ENCODE measurements at regions not wholly inside any gene's neighbourhood (a gene's known extent, or its start where the extent isn't known, plus 50 kb on each side); places are given as distances from the start of the nearest gene placed in this dataset.
"Not testable (repeated sequence)": the region's sequence is repeated elsewhere in the genome, so short reads cannot be mapped to it uniquely, and the experiment has no call there.

DNA sequence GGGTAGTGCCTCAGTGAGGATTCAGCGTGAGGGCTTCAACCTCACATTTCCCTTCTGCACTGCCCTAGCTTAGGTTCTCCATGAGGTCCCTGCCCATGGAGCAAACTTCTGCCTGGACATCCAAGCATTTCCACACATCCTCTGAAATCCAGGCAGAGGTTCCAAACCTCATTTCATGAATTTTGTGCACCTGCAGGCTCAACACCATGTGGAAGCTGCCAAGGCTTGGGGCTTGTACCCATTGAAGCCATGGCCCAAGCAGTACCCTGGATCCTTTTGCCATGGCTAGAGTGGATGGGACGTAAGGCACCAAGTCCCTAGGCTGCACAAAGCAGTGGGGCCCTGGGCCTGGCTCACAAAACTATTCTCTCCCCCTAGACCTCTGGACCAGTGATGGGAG, 877.1 kb upstream of the KLHL1 start:
- DNase-seq = no peak

DNA sequence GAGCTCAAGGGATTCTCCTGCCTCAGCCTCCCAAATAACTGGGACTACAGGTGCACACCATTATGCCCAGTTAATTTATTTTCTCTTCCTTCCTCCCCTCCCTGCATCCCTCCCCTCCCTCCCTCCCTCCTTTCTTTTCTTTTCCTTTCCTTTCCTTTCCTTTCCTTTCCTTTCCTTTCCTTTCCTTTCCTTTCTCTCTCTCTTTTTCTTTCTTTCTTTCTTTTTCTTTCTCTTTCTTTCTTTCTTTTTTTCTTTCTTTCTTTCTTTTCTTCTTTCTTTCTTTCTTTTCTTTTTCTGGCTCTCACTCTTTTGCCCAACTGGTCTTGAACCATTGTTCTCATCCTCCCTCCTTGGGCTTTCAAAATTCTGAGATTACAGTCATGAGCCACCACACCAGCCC, 873.0 kb upstream of the KLHL1 start:
- not testable (repeated sequence) for DNase-seq

DNA sequence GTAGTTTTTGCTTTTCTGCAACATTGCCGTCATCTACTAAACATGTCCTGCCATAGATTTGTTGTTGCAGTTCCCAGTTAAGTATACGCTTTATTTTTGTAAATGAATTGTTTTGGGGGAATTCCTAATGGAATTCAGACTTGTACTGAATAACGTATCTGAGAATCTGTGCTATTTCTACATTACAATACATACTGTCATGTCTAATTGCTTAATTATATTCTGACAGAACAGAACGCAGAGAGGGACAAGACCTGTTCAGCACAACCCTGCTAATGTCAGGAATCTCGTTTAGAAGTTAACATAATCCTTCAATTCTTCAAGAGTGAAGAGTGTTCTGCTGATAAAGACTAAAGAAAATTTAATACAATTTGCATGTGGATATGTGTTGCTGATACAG, 861.1 kb upstream of the KLHL1 start:
- no peak for DNase-seq

DNA sequence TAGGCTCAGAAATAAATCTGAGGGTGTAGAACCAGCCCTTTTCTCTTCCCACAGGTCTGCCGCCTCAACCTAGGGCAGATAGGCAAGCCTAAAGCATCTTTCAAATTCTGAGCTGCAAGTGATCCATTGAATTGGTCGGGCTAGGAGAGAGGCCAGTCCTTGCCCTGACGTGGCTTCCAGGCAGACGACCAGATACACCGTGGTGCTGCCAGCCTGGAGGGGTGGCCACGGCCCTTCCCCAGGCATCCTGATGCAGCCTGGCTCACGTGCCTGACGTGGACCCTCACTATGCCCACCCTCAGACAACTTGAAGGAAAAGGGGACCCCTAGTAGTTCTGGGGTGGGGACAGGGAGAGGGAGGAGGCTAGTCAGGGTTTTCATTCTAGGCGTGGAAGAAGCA, 859.3 kb upstream of the KLHL1 start:
- DNase-seq = no peak

DNA sequence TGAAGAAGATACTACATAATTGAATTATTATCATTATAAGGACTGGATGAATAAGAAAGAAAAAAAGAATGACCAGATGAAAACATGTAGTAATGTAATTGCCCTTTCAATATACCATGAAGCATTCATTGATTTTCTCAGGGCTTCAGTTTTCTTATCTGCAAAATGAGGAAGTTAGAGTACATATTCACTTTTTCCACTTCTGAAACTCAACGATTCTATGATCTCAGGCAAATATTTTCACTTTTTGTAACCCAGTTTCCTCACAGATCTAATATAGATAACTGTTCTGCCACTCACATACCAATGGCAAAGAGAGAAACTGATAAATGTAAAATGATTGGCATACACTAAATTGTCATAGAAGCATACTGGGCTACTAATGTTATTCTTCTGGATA, 856.6 kb upstream of the KLHL1 start:
- DNase-seq = no peak

DNA sequence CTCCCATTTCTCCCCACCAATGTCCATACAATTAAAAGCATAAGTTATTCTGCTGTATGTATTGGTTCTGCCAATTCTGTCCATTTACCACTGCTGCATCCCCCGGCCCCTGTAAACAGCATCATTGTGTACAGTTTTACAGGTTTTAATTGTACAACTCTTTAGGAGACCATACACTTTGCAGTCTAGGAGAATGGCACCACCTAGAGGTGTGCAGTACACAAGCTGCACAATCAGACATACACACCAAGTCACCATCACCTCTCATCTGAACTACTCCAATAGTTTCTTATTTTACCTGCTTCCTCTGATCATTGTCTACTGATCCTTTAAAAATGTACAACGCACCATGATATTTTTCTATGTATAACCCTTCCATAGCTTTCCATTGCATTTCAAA, 855.9 kb upstream of the KLHL1 start:
- no peak for DNase-seq

DNA sequence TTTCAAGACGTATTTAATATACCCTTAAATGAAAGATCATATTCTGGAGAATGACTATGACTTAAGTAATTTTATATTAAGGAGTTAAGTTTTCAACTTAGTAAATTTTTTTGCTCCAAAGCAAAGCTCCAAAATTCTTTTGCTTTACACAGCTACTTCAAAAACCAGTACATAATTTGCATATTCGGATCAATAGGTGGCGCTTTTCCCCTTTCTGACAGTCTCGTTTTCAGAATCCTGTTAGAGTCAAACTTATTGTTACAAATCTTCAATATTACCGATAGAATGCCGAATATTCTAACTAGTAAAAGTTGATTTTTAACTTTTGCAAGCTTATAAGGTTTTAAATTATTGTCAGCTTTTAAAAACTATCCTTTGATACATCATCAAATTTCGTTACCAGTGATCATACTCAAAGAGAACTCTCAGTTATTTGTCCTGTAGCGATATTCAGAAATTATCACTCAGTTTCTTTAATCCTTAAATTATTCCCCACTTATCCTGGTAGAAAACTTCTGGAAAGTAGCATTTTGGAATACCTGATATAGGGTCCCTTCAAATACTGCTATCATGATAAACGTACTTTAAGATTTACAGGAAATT, 852.7 kb upstream of the KLHL1 start:
- DNase-seq = no peak

DNA sequence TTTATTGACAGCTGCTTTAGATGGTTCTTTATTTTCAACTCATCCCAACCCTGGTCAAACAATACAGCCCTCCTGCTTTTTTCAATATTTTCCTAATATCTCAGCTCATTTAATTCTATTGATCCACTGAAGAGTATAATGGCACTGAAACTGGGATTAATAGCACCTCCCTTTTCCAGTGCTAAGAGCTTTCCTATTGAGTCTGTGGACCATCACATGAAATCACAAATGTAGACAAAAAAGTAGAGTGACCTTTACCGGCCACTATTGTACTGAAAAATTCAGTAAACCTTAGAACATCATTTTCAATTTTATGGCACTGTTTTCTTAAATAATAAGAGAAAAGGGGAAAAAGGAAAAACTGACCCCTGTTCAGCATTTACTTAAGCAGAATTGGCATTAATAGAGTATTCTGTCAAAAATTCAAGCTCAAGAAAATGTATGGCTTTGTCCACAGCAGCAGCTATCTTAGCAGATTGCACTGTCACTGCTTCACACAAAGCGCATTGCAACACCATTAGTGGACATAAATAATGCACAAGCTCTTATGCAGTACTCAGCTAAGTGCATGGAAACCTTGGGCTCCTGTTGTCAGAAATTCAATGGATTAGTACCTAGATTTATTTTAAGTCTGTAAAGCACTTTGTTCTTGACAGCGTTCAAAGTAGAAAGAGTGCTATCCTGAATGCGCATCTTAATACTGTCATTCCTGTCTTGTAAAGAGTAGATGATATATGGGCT, 851.0 kb upstream of the KLHL1 start:
- no peak for DNase-seq

DNA sequence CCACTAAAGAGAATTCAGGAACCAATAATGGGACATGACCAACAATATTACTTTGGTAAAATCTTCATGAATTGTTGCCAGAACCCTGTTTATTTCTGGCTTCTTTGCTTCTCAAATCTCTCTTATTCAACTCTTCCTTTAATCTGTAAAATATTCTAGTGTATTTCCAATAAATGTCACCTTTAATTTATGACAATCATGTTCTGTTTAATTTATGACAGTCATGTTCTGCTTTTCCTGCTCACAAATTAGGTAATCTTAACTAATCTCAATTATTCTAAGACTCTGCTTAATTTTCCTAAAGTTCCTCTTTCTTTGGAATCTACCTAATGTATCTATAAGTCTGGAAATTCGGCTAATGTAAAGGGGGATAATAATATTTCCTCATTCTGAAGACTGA, 847.6 kb upstream of the KLHL1 start:
- DNase-seq = no peak

DNA sequence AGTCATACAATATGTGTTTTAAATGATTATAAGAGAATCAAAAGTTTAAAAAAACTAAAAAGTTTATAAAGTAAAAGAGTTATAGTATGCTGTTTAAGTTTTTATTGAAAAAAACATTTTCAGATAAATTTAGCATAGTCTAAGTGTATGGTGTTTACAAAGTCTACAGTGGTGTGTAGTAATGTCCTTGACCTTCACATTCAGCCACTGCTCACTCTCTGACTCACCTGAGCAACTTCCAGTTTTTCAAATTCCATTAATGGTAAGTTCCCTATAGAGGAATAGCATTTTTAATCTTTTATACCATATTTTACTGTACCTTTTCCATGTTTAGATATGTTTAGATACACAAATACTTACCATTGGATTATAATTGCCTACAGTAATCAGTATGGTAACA, 842.4 kb upstream of the KLHL1 start:
- no peak for DNase-seq

DNA sequence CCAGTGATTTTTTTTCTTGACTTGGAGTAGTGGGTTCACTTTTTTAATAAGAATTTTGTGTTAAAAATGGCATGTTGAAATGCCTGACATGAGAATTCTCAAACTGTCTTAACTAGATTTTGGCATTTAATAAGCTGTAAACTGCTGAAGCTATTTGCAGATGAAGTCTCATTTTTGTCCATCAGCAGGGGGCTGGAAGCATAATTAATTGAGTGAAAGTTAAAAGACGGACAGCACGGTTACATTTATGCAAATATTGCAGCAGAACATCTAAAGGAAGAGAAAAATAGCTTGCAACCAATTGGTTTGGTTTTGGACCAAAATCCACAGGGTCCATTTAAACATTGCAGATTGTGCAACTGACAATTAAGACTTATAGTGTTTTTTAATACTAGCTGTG, 837.3 kb upstream of the KLHL1 start:
- DNase-seq = no peak

DNA sequence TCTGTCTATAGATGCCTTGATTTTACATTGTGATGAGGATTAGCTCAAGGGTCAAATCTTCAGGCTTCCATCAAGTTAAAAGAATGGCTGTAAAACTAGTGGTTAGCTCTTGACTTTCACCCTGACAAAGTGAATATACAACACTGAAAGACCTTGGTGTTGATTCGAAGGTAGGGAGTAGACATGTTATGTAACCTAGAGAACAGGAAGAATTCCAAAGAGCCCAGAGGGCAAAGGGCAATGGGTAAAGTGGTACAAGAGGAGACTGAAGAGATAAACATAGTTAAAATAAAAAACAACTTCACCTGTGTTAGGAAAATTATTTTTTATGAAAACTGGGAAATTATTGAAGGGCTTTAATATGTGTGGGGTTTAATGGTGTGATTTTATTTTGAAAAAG, 833.2 kb upstream of the KLHL1 start:
- DNase-seq = no peak

DNA sequence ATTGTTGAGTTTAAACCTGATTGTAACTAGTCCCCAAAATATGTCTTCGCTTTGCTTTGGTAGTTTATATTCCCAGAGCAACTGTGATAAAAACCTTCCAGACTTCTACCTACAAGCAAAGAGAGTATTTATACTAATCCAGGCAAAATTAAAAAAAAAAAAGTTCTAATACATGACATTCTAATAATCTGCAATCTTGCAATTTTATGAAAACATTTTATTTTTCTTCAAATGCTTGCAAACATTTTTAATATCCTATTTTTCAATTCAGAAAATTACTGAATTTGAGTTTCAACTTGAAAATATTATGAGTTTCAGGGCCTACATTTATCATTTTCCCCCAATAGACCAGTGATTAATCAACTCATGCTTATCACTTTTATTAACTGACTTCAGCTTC, 830.2 kb upstream of the KLHL1 start:
- no peak for DNase-seq

DNA sequence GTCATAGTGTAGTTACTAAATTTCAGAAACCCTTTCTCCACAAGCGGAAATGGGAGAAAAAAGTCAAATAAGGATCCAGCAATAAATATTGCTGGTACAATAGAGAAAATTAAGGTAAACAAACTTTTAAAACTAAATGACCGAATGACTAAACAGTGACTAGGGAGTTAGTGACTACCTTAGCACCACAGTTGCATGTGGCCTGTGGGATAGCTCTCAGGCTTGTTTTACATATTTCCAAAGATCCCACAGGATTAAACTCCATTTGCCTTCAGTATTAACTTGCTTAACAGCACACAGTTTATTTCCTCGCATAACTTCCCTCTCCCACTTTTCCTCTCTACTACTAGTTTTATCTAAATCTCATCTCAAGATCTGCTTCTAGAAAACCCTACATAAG, 824.3 kb upstream of the KLHL1 start:
- DNase-seq = no peak

DNA sequence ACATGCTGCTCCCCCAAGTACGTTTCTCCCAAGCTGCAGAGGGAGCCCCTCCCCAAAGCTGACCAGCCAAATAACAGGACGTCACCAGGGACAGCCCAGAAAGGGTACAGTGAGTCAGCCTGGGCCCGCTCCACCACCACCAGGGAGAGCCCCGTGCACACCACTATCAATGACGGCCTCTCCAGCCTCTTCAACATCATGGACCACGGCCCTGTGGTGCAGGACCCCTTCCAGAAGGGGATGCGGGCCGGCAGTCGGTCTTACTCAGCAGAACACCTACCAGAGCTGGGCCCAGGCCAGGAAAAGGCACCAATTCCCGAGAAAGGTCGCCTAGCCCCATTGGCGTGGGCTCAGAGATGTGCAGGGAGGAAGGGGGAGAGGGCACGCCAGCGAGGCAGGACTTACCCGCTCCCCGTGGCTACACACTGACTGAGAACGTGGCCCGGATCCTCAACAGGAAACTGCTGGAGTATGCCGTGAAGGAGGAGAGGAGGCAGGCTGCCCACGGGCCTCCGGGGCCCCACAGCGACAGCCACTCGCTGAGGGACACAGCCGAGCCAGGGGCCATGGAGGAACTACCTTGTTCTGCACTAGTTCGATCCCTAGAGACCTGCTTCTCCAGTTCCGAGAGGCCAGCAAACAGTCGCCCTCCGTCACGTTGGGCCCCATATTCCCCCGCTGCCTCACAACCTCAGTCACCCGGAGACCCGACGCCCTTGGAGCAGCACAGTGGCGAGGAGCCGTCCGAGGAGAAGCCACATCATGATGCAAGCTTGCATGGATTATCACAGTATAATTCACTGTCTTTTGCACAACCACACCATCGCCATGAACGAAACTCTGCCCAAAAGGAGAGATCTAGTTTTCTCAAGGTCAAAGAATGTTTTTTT, 815.9 kb upstream of the KLHL1 start:
- no peak for DNase-seq

DNA sequence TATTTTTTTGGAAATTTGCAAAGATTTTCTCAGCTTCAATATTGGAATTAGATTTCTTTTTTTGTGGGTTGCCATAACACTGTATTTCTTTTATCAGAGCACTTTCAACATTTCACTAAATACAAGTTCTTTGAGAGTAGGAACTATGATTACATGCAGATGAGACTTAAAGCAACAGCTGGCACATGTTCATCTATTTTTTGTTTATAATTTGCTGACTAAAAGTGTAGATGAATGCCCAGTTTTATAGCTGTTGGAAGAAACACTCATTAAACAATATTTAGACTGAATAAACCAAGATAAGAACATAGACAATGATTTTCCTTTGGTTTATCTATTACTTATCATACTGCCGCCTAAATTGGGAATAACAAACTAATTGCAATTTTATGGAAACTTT, 803.0 kb upstream of the KLHL1 start:
- no peak for DNase-seq

DNA sequence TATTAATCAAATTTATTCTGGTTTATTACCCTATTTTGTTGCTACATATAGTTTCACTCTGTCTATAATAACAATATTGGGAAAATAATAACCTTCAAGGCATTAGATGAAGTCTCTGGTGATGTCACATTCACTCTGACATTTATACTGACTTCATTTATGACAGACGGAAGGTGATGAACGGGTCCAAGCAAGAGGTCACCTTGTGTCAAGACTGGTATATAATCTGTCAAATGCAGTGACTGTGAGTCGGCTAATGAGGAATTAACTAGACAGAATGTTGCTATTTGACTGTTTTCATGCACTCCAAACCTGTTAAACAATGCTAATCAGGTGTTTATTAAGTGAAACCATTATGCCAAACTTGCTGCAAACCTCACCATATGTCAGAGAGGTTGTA, 800.5 kb upstream of the KLHL1 start:
- no peak for DNase-seq

DNA sequence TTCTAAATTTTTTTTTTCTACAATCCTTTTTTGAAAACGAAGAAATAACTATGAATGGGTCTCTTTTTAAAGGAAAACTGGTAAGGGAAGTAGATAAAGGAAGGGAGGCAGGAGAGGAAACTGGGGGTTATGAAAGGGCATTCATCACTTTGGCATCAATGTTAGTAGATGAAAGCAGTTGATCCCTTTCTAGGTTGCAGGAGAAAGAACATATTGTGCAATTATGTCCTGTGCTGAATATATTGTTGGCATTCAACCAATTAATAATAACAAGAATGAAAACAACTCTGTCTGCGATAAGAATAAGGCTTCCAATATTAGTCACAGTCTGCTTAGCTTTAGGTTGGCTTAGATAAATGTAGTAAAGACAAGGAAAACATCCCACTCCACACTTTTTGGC, 796.8 kb upstream of the KLHL1 start:
- no peak for DNase-seq

DNA sequence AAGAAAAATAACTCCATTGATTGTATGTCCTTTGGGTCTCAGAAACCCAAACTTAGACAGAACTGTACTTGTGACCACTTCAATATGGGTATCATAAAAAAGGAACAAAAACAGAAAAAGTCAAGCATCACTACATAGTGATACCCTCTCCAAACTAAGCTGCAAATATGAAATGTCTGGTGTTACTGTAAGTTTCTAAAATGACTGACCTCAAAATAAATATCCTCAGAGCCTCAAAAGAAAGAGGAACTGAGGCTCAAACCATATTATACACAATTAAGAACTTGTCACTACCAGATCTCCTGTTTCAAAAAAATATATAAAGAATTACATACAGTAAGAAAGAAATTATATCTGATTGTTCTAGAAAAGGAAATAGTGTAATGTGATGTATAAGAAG, 787.9 kb upstream of the KLHL1 start:
- no peak for DNase-seq

DNA sequence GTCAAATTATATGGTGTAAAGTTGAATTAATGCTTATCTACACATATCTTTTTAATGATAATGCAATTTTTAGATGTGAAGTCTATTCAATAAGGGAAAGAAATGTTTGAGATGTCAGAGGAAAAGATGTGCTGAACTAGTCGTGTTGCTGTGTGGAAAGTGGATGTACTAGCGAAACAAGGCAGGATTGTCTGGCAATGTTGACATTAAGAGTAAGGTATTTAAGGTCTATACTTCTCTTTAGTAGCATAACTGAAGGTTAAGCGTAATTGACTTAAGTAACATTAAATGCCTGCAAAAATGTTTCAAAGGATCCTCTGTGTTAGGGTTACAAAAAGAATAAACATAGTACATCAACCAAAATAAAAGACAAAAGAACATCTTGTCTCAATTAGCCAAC, 787.3 kb upstream of the KLHL1 start:
- no peak for DNase-seq

DNA sequence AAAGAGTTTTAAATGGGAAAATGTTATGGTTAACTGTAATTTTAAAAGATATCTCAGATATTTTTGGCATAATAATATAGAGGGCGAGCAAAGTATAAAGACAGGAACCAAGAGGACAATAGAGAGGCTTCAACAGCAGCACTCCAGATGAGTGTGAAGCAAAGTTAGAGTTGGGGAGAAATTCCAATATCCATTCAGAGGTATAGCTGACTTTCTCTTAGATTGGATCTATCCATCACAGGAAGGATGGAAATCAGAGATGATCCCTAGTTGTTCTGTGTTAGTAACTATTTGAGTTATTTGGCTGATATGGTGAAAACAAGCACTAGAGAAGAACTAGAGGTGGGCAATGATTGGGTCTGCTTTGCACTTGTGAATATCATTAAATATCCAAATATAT, 786.0 kb upstream of the KLHL1 start:
- DNase-seq = no peak

DNA sequence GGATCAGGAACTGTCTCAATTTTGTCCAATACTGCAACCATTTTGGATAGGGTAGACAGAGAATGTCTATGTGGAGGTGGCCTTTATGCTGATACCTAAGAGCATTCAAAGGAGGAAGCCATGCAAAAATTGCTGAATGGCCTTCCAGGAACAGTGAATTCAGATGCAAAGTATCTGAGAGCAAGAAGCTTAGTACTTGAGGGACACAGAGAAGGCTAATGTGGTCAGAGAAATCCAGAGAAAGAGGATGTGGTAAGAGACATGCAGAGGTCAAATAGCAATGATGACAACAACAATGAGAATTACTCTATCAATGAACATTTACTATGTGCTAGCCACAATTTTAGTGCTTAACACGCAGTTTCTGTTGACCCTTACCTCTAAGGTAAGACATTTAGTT, 785.6 kb upstream of the KLHL1 start:
- no peak for DNase-seq

DNA sequence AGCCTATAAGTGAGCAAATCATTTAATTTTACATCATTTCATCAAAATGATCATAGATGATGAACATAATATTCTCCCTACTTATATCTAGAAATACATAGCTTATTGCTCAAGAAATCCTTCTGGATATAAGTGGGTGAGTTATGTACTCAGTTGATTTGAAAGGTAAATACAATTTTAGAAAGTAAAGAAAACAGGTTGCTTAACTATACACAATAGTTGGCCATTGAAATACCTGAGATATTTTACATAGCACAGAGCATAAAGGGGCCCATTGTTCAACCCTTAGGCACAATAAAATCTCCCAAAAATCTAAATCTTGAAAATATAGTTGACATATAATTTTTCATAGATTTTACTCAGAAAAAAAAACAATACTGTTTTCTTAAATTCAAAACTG, 782.0 kb upstream of the KLHL1 start:
- no peak for DNase-seq

DNA sequence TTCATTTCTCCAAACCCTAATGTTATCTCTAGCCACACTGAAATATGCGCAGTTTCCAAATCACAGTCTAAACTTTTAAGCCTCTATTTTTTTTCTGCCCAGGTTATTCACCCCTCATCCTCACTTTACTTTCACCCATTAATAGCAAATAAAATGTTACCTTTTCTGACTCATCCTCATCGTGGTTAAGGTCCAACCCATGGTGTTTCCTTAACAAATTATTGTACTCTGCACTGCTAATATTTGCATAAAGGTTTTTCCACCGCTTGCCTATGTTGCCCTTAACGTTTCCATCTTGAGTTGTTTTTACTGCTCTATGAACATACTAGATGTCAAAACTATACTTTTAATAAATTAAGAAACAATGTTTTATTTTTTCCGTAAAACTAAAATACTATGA, 780.9 kb upstream of the KLHL1 start:
- DNase-seq = no peak
